Suprapubic skin (tissue), 3 donors: ENCODE measurements at regions not wholly inside any gene's neighbourhood (a gene's known extent, or its start where the extent isn't known, plus 50 kb on each side); places are given as distances from the start of the nearest gene placed in this dataset.

Source experiments
- EP300 ChIP-seq: sonication (generic); formaldehyde crosslinking; IDR thresholded peaks from one replicate; pipeline ENCODE4 v1.6.1; 2017; ENCODE audit warnings: antibody characterized with exemption
- TF ChIP-seq, protein P1 (sequence below), 2 donors: fragments of 200-600 bp in 1 of 2; fragments of 450-650 bp in 1 of 2; sonication (generic) in 1 of 2; IDR thresholded peaks; one replicate each; pipeline ENCODE4 v1.5.1; 2016 to 2019; ENCODE audit warnings: antibody characterized with exemption in 2 of 2, mild to moderate bottlenecking in 1 of 2, moderate library complexity in 1 of 2

DNA sequence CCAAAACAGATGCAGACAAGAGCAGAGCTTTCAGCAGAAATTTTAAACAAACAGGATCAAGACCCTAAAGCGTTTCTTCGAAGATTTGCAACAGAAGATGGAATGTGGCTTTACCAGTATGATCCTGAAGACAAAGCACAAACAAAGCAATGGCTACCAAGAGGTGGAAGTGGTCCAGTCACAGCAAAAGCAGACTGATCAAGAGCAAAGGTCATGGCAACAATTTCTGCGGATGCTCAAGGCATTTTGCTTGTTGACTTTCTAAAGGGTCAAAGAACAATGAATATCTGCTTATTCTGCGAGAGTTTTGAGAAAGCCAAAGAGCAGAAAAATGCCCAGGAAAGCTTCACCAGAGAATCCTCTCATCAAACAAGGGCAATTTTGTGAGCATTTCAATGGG is 130.4 kb downstream of the MBL2 start:
- TF ChIP-seq, protein P1, sequence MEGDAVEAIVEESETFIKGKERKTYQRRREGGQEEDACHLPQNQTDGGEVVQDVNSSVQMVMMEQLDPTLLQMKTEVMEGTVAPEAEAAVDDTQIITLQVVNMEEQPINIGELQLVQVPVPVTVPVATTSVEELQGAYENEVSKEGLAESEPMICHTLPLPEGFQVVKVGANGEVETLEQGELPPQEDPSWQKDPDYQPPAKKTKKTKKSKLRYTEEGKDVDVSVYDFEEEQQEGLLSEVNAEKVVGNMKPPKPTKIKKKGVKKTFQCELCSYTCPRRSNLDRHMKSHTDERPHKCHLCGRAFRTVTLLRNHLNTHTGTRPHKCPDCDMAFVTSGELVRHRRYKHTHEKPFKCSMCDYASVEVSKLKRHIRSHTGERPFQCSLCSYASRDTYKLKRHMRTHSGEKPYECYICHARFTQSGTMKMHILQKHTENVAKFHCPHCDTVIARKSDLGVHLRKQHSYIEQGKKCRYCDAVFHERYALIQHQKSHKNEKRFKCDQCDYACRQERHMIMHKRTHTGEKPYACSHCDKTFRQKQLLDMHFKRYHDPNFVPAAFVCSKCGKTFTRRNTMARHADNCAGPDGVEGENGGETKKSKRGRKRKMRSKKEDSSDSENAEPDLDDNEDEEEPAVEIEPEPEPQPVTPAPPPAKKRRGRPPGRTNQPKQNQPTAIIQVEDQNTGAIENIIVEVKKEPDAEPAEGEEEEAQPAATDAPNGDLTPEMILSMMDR (IDR thresholded peaks at IDR 0.05): no peak
- no peak for TF ChIP-seq EP300
